ENCODE measurements at regions not wholly inside any gene's neighbourhood (a gene's known extent, or its start where the extent isn't known, plus 50 kb on each side); places are given as distances from the start of the nearest gene placed in this dataset.

DNA sequence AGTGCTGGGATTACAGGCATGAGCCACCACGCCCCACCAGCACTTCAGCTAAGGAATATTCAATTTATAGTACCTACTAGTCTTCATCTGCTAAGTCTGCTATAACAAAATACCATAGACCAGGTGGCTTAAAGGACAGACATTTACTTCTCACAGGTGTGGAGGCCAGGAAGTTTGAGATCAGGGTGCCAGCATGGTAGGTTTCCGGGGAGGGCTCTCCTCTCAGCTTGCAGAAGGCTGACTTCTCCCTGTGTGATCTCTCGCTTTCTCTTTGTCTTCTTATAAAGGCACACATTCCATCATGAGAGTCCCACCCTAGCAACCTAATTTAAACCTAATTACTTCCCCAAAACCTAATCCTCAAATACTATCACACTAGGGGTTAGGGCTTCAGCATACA, 433.0 kb downstream of the INSC start:
- H3K9me3 ChIP-seq: no peaks in the 10 kb centered on the region
- intact Hi-C loops (cut with DNase I; ENCODE audit: low total_unique reads): no loop called here
- no peaks in the 10 kb centered on the region for H3K27me3 ChIP-seq
- DNase-seq: no peak
- no peaks in the 10 kb centered on the region for H3K36me3 ChIP-seq
- TF ChIP-seq, protein P1, sequence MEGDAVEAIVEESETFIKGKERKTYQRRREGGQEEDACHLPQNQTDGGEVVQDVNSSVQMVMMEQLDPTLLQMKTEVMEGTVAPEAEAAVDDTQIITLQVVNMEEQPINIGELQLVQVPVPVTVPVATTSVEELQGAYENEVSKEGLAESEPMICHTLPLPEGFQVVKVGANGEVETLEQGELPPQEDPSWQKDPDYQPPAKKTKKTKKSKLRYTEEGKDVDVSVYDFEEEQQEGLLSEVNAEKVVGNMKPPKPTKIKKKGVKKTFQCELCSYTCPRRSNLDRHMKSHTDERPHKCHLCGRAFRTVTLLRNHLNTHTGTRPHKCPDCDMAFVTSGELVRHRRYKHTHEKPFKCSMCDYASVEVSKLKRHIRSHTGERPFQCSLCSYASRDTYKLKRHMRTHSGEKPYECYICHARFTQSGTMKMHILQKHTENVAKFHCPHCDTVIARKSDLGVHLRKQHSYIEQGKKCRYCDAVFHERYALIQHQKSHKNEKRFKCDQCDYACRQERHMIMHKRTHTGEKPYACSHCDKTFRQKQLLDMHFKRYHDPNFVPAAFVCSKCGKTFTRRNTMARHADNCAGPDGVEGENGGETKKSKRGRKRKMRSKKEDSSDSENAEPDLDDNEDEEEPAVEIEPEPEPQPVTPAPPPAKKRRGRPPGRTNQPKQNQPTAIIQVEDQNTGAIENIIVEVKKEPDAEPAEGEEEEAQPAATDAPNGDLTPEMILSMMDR (IDR thresholded peaks at IDR 0.05): no peak
- TF ChIP-seq POLR2A (IDR thresholded peaks at IDR 0.05): no peak
- no peaks in the 10 kb centered on the region for H3K4me1 ChIP-seq
- H3K27ac ChIP-seq: no peak overlapping the region
- no peak overlapping the region for H3K4me3 ChIP-seq

DNA sequence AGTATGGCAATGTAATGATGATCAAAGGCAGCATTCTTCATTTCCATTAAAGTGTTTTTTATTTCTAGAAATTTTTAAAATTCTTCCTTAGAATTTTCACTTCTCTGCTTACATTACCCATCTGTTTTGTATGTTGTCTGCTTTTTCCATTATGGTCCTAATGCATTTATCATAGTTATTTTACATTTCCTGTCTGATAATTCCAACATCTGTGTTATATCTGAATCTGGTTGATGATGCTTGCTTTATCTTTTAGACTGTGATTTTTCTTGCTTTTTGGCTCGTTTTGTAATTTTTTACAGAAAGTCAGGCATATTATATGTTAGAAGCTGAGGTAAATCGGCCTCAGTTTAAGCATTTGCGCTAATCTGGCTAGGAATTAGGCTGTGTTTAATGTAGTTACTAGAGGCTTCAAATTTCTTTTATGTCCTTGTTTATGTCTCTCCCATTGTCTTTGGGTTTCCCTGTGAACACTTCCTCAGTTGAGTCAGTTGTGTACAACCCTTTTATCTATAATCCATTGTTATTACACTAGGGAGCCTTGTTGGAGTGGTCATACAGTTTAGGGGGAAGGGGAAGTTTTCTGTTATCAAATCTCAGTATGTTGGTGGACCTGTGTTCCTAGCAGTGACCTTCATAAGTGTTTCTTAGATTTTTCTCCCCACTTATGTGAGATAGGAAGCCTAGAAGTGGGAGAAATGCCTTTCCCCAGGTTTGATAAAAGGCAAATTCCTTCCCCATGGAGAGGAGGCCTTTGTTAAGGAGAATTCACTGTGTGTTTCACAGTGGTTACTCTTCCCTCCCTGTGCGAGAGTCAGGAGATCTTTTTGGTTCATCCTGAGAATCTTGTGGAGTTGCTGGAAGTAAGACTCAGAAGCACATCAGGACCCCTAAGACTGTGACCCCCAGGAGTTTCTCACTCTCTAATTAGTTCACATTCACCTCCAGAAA, 437.5 kb downstream of the INSC start:
- no peaks in the 10 kb centered on the region for H3K4me1 ChIP-seq
- H3K4me3 ChIP-seq: no peak overlapping the region
- H3K27ac ChIP-seq: no peak overlapping the region
- DNase-seq: no peak
- H3K36me3 ChIP-seq: no peaks in the 10 kb centered on the region
- no peaks in the 10 kb centered on the region for H3K9me3 ChIP-seq
- intact Hi-C loops (cut with DNase I; ENCODE audit: low total_unique reads): no loop called here
- no peaks in the 10 kb centered on the region for H3K27me3 ChIP-seq
- no peak for TF ChIP-seq POLR2A (IDR thresholded peaks at IDR 0.05)
- TF ChIP-seq, protein P1 (IDR thresholded peaks at IDR 0.05): no peak

DNA sequence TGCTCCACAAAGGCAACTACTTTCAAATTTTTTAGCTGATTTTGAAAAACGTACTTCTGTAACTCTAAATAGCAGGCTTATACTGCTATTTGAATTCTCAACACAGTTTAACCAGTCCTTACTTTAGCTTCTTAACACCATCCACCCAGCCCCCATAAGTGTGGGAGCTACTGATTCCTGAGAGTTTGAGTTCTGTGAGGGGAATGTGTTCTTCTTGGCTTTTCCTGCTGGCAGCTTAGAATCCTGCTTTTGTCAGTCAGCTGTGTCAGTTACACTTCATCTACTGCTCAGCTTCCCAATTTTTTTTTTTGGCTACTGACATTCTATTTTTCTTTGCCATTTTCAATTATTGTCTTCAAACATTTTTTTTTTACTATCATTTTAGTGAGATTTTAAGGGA, 440.4 kb downstream of the INSC start:
- Histone ChIP-seq H3K27me3 (no peaks in the 10 kb centered on the region), H3K4me3 (no peak overlapping the region), H3K27ac (no peak overlapping the region), H3K36me3 (no peaks in the 10 kb centered on the region), H3K4me1 (no peaks in the 10 kb centered on the region), H3K9me3 (no peaks in the 10 kb centered on the region)
- intact Hi-C loops (cut with DNase I; ENCODE audit: low total_unique reads): no loop called here
- no peak for TF ChIP-seq POLR2A (IDR thresholded peaks at IDR 0.05)
- TF ChIP-seq, protein P1 (IDR thresholded peaks at IDR 0.05): no peak
- no peak for DNase-seq

DNA sequence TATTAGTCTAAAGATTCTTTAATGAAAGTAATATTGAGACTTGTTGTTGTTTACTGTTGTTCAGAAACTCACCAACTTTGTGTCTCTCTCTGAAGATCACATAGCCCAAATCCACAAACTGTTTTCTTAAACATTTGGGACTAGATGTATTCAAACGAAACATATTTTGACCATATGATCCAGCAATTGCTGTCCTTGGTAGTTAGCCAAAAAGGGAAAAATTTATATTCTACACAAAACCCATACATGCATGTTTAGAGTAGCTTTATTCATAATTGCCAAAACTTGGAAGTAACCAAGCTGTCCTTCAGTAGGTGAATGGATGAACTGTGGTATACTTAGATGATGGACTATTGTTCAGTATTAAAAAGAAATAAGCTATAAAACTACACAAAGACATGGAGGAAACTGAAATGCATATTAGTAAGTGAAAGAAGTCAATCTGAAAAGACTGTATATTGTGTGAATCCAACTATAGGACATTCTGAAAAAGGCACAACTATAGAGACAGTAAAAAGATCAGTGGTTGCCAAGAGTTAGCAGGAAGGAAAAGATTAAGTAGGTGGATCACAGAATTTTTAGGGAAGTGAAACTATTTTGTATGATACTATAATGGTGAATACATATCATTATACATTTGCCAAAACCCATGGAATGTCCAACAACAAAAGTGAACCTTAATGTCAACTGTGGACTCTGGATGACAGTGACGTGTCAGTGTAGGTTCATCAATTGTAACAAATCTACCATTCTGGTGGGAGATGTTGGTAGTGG, 442.9 kb downstream of the INSC start:
- H3K4me1 ChIP-seq: no peaks in the 10 kb centered on the region
- no peaks in the 10 kb centered on the region for H3K27me3 ChIP-seq
- H3K36me3 ChIP-seq: no peaks in the 10 kb centered on the region
- H3K4me3 ChIP-seq: no peak overlapping the region
- H3K27ac ChIP-seq: no peak overlapping the region
- DNase-seq: no peak
- intact Hi-C loops (cut with DNase I; ENCODE audit: low total_unique reads): no loop called here
- H3K9me3 ChIP-seq: no peaks in the 10 kb centered on the region
- no peak for TF ChIP-seq POLR2A (IDR thresholded peaks at IDR 0.05)
- TF ChIP-seq, protein P1 (IDR thresholded peaks at IDR 0.05): no peak

Measured in uterus (tissue), 3 donors.